C4-2B (cell line): ENCODE measurements at regions not wholly inside any gene's neighbourhood (a gene's known extent, or its start where the extent isn't known, plus 50 kb on each side); places are given as distances from the start of the nearest gene placed in this dataset.

ENCODE experiments used
- H3K27ac ChIP-seq: fragments of 450-650 bp; 2 replicates; pipeline ENCODE4 v1.5.1; 2017
- CTCF ChIP-seq: fragments of 450-650 bp; conservative IDR thresholded peaks from 2 replicates; pipeline ENCODE4 v1.5.1; 2017; ENCODE audit warnings: mild to moderate bottlenecking
- ZFX ChIP-seq: fragments of 450-650 bp; IDR thresholded peaks from 2 replicates; pipeline ENCODE4 v1.6.1; 2017

GRCh38 chr3:43885908-43886618 is 195.3 kb downstream of the ABHD5 start:
- no peak overlapping the region for H3K27ac ChIP-seq
- TF ChIP-seq CTCF (no peak), ZFX (no peak)

GRCh38 chr3:43892061-43892460 is 201.3 kb downstream of the ABHD5 start:
- TF ChIP-seq CTCF: no peak
- no peak for TF ChIP-seq ZFX
- H3K27ac ChIP-seq: no peak overlapping the region

- TF ChIP-seq ZFX: no peak
- TF ChIP-seq CTCF: no peak
- H3K27ac ChIP-seq: no peak overlapping the region
These were observed 201.8 kb downstream of the ABHD5 start for GRCh38 chr3:43892526-43892925.

- TF ChIP-seq CTCF (no peak), ZFX (no peak)
- no peak overlapping the region for H3K27ac ChIP-seq
These were observed 203.0 kb downstream of the ABHD5 start for GRCh38 chr3:43893727-43894126.

- TF ChIP-seq ZFX (no peak), CTCF (no peak)
- no peak overlapping the region for H3K27ac ChIP-seq
These were observed 203.7 kb downstream of the ABHD5 start for GRCh38 chr3:43894176-43895049.

GRCh38 chr3:43895573-43895972 is 204.8 kb downstream of the ABHD5 start:
- no peak for TF ChIP-seq CTCF
- no peak overlapping the region for H3K27ac ChIP-seq

GRCh38 chr3:43902415-43902814 is 211.7 kb downstream of the ABHD5 start:
- no peak overlapping the region for H3K27ac ChIP-seq
- TF ChIP-seq ZFX: no peak
- TF ChIP-seq CTCF: no peak
